ENCODE measurements at regions not wholly inside any gene's neighbourhood (a gene's known extent, or its start where the extent isn't known, plus 50 kb on each side); places are given as distances from the start of the nearest gene placed in this dataset.

DNA sequence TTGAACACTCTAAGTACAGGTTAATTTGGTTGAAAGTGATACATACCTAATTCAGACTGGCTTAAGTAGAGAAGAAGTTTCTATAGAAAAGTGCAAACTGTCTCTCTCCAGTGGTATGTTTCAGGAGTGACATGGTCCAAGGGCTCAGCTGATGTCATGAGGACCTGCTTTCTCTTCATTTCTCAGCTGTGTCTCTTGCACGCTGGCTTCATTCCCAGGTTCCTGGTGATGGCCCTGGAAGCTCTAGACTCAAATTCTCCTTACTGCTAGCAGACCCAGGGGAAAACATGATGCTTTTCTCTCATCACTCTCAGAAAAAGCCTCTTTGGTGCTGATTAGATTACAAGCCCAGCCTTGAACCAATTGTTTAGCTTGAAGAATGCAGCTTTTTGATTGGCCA is 211.9 kb upstream of the CLINT1 start (continued):
- TF ChIP-seq, protein P1, sequence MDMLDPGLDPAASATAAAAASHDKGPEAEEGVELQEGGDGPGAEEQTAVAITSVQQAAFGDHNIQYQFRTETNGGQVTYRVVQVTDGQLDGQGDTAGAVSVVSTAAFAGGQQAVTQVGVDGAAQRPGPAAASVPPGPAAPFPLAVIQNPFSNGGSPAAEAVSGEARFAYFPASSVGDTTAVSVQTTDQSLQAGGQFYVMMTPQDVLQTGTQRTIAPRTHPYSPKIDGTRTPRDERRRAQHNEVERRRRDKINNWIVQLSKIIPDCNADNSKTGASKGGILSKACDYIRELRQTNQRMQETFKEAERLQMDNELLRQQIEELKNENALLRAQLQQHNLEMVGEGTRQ (CRISPR knock-in tag; IDR thresholded peaks at IDR 0.05): no peak
- TF ChIP-seq ZNF423 (CRISPR knock-in tag; IDR thresholded peaks at IDR 0.05): no peak

DNA sequence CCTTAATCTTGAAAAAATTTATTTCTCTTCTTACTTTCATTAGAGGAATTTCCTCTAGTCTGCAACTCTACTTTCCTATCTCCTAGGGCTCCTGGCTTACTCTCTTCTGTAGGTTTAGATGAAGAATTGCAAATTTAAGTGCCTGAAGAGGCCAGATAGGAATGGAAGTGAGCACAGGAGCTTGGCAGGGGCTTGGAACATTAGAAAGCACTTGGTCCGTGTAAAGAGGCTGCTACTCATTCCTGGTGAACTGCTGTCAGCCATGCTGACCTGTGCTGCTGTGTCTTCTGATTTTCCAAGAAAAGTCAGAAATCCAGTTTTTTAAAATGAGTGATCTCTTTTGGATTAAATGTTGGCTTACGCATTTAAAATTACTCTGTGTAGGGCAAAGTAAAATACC is 210.9 kb upstream of the CLINT1 start:
- no peak overlapping the region for H3K4me3 Mint-ChIP-seq
- peaks cover 9% of the 10 kb centered on the region for H3K9me3 Mint-ChIP-seq
- CTCF ChIA-PET: no interaction called here
- H3K36me3 Mint-ChIP-seq: no peaks in the 10 kb centered on the region
- POLR2A ChIA-PET: no interaction called here
- no peak overlapping the region for H3K27ac Mint-ChIP-seq
- no peaks in the 10 kb centered on the region for H3K27me3 Mint-ChIP-seq (ENCODE audit: low read depth)
- ATAC-seq: no peak
- TF ChIP-seq HMGA2 (CRISPR knock-in tag; IDR thresholded peaks at IDR 0.05) (no peak), ZNF396 (CRISPR knock-in tag; IDR thresholded peaks at IDR 0.05; ENCODE audit: borderline replicate concordance) (no peak), FOXJ3 (CRISPR knock-in tag; IDR thresholded peaks at IDR 0.05; ENCODE audit: borderline replicate concordance) (no peak), ZNF423 (CRISPR knock-in tag; IDR thresholded peaks at IDR 0.05) (no peak), TEAD1 (CRISPR knock-in tag; IDR thresholded peaks at IDR 0.05) (no peak), RELA (CRISPR knock-in tag; IDR thresholded peaks at IDR 0.05; ENCODE audit: borderline replicate concordance) (no peak)
- TF ChIP-seq, protein P2, sequence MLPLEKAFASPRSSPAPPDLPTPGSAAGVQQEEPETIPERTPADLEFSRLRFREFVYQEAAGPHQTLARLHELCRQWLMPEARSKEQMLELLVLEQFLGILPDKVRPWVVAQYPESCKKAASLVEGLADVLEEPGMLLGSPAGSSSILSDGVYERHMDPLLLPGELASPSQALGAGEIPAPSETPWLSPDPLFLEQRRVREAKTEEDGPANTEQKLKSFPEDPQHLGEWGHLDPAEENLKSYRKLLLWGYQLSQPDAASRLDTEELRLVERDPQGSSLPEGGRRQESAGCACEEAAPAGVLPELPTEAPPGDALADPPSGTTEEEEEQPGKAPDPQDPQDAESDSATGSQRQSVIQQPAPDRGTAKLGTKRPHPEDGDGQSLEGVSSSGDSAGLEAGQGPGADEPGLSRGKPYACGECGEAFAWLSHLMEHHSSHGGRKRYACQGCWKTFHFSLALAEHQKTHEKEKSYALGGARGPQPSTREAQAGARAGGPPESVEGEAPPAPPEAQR (CRISPR knock-in tag; IDR thresholded peaks at IDR 0.05): no peak
- TF ChIP-seq, protein P3, sequence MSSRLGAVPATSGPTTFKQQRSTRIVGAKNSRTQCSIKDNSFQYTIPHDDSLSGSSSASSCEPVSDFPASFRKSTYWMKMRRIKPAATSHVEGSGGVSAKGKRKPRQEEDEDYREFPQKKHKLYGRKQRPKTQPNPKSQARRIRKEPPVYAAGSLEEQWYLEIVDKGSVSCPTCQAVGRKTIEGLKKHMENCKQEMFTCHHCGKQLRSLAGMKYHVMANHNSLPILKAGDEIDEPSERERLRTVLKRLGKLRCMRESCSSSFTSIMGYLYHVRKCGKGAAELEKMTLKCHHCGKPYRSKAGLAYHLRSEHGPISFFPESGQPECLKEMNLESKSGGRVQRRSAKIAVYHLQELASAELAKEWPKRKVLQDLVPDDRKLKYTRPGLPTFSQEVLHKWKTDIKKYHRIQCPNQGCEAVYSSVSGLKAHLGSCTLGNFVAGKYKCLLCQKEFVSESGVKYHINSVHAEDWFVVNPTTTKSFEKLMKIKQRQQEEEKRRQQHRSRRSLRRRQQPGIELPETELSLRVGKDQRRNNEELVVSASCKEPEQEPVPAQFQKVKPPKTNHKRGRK (CRISPR knock-in tag; IDR thresholded peaks at IDR 0.05; ENCODE audit: borderline replicate concordance): no peak
- TF ChIP-seq, protein P4, sequence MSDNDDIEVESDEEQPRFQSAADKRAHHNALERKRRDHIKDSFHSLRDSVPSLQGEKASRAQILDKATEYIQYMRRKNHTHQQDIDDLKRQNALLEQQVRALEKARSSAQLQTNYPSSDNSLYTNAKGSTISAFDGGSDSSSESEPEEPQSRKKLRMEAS (CRISPR knock-in tag; IDR thresholded peaks at IDR 0.05): no peak
- H3K4me1 Mint-ChIP-seq: peaks cover 3% of the 10 kb centered on the region; the same call in 1 of the 2 replicates
- DNase-seq (ENCODE audit: low spot score): no peak

DNA sequence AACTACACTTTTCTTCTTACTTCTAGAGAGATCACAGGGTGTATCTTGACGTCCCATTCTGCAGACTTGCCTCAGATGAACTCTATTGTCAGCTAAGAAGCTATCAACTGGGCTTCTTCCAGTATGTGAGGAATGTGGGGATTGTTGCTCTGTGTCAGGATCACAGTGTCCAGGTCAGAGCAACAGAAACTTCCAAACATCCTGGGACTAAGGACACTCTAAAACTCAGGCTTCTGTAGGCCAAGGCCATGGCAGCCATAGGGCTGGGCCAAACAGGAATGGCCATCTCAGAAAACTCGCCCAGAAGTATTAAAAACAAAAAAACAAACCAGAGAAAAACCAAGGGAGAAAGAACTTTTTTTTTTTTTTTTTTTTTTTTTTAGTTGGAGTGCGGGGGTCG is 210.0 kb upstream of the CLINT1 start:
- Mint-ChIP-seq H3K4me3 (no peak overlapping the region), H3K27me3 (ENCODE audit: low read depth) (no peaks in the 10 kb centered on the region), H3K36me3 (no peaks in the 10 kb centered on the region), H3K4me1 (peaks cover 3% of the 10 kb centered on the region; the same call in 1 of the 2 replicates), H3K9me3 (peaks cover 9% of the 10 kb centered on the region), H3K27ac (no peak overlapping the region)
- ChIA-PET POLR2A (no interaction called here), CTCF (no interaction called here)
- no peak for DNase-seq (ENCODE audit: low spot score)
- TF ChIP-seq, protein P5, sequence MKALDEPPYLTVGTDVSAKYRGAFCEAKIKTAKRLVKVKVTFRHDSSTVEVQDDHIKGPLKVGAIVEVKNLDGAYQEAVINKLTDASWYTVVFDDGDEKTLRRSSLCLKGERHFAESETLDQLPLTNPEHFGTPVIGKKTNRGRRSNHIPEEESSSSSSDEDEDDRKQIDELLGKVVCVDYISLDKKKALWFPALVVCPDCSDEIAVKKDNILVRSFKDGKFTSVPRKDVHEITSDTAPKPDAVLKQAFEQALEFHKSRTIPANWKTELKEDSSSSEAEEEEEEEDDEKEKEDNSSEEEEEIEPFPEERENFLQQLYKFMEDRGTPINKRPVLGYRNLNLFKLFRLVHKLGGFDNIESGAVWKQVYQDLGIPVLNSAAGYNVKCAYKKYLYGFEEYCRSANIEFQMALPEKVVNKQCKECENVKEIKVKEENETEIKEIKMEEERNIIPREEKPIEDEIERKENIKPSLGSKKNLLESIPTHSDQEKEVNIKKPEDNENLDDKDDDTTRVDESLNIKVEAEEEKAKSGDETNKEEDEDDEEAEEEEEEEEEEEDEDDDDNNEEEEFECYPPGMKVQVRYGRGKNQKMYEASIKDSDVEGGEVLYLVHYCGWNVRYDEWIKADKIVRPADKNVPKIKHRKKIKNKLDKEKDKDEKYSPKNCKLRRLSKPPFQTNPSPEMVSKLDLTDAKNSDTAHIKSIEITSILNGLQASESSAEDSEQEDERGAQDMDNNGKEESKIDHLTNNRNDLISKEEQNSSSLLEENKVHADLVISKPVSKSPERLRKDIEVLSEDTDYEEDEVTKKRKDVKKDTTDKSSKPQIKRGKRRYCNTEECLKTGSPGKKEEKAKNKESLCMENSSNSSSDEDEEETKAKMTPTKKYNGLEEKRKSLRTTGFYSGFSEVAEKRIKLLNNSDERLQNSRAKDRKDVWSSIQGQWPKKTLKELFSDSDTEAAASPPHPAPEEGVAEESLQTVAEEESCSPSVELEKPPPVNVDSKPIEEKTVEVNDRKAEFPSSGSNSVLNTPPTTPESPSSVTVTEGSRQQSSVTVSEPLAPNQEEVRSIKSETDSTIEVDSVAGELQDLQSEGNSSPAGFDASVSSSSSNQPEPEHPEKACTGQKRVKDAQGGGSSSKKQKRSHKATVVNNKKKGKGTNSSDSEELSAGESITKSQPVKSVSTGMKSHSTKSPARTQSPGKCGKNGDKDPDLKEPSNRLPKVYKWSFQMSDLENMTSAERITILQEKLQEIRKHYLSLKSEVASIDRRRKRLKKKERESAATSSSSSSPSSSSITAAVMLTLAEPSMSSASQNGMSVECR (CRISPR knock-in tag; IDR thresholded peaks at IDR 0.05; ENCODE audit: borderline replicate concordance): no peak
- peak; percentile 22; the same call in 1 of the 2 replicates for ATAC-seq

DNA sequence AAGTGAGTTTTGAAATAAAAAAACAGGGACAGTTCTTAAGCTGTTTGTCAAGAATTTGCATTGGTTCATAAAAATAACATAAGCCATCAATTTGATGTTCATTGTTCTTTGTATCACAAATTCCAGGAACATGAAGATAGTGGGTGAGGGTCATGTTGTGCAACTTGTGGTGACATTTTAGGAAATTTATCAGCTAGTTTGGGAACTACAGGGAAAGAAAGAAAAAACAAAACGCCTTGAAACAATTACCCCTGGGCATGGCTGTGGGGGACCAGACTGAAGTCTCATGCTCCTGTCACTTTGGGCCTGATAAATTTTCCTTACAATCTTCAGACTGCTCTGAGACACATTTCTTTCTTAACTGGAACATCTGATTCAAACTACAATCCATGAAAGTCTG is 207.1 kb upstream of the CLINT1 start:
- H3K9me3 Mint-ChIP-seq: peaks cover 9% of the 10 kb centered on the region
- POLR2A ChIA-PET: interaction anchor here (0.6 kb wide), 1 partner anchor 235 kb away, joined by 5 read pairs; no protein-coding TSS in a partner anchor
- DNase-seq (ENCODE audit: low spot score) (no peak), ATAC-seq (no peak)
- H3K4me3 Mint-ChIP-seq: no peak overlapping the region
- H3K36me3 Mint-ChIP-seq: no peaks in the 10 kb centered on the region
- H3K27ac Mint-ChIP-seq: no peak overlapping the region
- CTCF ChIA-PET: interaction anchor here (1.9 kb wide), 1 partner anchor 9 kb away, joined by 9 read pairs; no protein-coding TSS in a partner anchor
- peaks cover 3% of the 10 kb centered on the region; the same call in 1 of the 2 replicates for H3K4me1 Mint-ChIP-seq
- H3K27me3 Mint-ChIP-seq (ENCODE audit: low read depth): no peaks in the 10 kb centered on the region
- no peak for TF ChIP-seq TCF7 (CRISPR knock-in tag; IDR thresholded peaks at IDR 0.05; ENCODE audit: low read depth)
- TF ChIP-seq ESRRA (CRISPR knock-in tag; IDR thresholded peaks at IDR 0.05; ENCODE audit: borderline replicate concordance): no peak
- TF ChIP-seq, protein P4 (CRISPR knock-in tag; IDR thresholded peaks at IDR 0.05): no peak
- no peak for TF ChIP-seq MXD4 (CRISPR knock-in tag; IDR thresholded peaks at IDR 0.05; ENCODE audit: borderline replicate concordance)
- no peak for TF ChIP-seq ELF4 (CRISPR knock-in tag; IDR thresholded peaks at IDR 0.05; ENCODE audit: low read depth)
- no peak for TF ChIP-seq SMAD3 (CRISPR knock-in tag; IDR thresholded peaks at IDR 0.05; ENCODE audit: borderline replicate concordance)
- TF ChIP-seq, protein P6, sequence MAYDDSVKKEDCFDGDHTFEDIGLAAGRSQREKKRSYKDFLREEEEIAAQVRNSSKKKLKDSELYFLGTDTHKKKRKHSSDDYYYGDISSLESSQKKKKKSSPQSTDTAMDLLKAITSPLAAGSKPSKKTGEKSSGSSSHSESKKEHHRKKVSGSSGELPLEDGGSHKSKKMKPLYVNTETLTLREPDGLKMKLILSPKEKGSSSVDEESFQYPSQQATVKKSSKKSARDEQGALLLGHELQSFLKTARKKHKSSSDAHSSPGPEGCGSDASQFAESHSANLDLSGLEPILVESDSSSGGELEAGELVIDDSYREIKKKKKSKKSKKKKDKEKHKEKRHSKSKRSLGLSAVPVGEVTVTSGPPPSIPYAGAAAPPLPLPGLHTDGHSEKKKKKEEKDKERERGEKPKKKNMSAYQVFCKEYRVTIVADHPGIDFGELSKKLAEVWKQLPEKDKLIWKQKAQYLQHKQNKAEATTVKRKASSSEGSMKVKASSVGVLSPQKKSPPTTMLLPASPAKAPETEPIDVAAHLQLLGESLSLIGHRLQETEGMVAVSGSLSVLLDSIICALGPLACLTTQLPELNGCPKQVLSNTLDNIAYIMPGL (CRISPR knock-in tag; IDR thresholded peaks at IDR 0.05): no peak

All from WTC11 (cell line).